Activated gamma-delta T cell treated with Interleukin-2 at 50 U/mL for 16 hours (primary cell): ENCODE measurements at regions not wholly inside any gene's neighbourhood (a gene's known extent, or its start where the extent isn't known, plus 50 kb on each side); places are given as distances from the start of the nearest gene placed in this dataset.

Source experiments
- DNase-seq: peaks from one replicate; pipeline ENCODE4 v3.0.0-alpha.2; 2020

DNA sequence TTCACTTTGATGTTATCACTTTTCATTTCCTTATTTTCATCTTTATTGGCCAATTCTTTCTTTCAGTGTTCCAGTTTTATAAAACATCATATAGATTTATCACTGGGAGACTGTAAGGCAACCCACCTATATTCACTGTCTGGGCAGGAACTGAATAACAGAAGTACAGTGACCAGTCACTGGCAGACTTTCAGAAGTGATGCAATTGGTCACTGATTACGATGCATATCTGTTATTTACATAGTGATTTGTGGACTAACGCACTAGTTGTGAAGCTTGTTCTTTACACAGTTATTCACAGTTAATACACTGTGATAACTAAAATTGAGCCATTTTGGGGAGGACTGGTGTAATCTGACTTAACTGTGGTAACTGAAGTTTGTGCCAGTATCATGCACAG, 190.2 kb upstream of the DPH6 start:
- no peak for DNase-seq

GRCh38 chr15:35737441-35737840, 191.5 kb upstream of the DPH6 start:
- DNase-seq: no peak

- no peak for DNase-seq
These were observed 192.4 kb upstream of the DPH6 start for GRCh38 chr15:35738370-35738769.

DNA sequence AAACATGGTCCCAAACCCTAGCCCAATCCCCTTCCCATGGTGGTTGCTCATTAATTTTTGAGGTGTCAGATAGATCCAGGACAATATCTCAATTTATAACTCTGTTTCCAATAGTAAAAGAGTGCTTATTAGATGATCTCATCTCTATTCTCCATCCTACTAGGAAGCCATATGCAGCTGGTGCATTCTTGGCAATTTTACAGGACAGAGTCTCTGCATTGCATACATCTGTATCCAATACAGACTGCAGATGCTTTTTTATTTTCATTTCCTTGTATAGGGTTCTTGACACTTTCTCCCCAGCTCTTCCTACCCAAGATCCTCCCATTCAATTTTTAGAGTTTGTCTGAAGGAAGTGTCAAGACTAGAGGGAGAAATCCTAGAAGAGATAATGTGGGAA, 194.8 kb upstream of the DPH6 start:
- DNase-seq: no peak

DNA sequence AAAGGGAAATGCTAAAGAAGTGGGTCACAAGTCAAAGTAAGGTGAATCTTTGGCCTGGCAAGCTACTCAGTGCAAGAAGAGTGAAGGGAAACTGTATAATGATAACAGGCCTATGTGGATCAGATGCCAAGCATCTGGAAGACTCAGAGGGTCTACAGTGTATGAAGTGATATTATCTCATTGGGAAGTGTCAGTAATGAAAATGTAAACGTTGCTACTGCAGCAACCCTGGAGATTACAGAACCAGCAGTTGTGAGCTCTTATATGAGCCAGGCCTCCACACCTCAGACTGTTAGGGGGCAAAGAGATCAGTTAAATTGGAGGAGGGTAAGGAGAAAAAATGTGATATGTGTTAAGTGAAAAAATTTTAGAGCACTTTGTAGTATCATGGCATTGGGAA, 195.4 kb upstream of the DPH6 start:
- DNase-seq: no peak

DNA sequence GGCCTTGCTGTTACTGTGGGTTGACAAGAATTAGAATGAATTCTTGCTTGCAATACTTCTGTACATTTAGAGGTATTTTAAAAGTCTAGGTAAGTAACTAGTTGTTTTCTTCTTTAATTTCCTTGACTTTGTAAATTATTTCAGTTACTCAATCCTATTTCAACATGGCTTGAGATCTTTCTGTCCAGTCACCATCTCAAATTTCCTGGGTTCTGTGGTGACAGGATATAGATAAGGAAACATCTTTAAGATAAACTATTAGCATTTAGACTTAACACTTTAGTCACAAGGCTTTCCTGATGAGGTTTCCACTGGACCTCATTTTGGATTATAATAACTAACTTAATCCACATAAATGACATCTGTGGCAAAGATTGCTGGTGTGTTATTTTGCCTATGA, 195.9 kb upstream of the DPH6 start:
- no peak for DNase-seq

- no peak for DNase-seq
These were observed 197.4 kb upstream of the DPH6 start for GRCh38 chr15:35743321-35743720.

DNA sequence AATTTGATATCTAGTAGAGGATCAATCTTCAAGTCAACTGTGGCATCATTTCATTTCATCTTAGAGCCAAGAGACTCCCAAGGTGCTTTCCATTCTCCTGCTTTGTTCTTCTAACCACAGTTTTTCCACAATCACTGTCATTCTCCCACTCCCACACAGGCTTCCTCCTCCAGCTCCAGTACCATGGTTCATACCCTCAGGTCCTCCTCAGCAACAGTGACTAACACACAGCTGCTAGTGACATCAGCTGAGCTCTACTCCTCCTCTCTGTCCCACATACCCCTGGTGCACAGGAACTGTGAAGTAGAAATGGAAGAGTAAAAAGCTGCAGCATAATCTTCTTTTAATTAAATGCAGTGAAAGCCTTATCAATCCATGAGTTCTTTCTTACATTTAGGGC, 200.2 kb upstream of the DPH6 start:
- DNase-seq: no peak

DNA sequence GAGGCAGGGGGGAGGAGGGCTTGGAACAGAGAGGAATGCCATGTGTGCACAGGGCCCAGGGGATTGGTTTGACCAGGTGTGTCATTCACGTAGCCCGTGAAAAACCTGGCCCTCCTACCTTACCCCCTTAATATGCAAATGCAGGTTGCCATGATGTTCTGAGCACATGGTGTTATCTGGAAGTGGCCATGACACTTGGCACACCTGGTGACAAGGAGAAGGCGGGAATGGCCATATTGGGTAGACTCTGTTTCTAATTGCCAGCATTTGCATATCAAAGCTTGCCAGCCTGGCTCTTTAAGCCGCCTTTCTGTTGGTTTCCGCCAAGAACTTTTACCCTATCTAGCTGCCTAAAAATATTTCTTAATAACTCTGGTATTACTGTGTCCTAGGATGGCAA, 202.1 kb upstream of the DPH6 start:
- DNase-seq: no peak

GRCh38 chr15:35750051-35750450, 204.1 kb upstream of the DPH6 start:
- no peak for DNase-seq

GRCh38 chr15:35751413-35752133, 205.6 kb upstream of the DPH6 start:
- DNase-seq: peak; percentile 4

- DNase-seq: no peak
These were observed 206.1 kb upstream of the DPH6 start for GRCh38 chr15:35752134-35752466.

DNA sequence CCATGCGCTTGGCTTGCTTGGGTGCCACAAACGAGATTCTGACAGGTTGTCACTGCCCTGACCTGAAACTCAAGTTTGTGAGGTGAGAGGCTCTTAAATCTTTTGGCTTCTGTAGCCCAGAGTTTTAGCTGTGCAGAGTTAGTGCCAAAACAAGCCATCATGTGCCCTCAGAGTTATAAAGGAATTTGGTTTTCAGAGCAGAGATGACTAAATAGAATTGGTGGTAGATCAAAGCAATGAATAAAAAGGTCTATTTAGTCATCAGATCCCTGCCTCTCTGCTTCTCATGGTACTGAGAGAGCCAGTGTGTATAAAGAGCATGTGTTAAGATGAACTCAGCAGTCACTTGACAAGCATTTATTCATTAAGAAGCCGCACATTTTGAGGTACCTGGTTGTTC, 207.5 kb upstream of the DPH6 start:
- DNase-seq: no peak

DNA sequence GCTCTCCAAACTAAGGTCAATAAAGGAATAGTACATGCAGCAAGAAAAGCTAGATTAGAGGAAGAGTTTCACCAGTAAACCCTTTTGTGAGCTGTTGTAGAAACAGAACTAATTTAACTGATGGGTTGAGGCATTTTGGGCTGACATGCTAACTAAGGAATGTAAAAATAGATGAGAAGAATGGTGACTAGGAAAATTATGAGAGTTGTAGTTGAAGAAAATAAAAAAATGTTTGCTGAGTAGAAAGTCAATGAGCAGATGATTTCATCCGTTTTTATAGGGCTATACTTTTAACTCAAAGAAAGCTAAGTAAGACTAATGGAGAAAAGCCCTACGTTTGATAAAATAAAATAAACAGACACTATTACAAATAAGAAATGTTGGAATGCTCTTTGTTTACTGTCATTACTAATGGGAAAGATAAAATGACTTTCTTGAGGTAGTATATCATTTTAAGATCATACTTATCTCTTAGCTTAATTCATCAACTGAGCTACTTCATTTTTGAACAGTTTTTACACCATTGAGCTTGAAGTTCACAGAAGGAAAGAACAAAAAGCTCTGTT, 209.4 kb upstream of the DPH6 start:
- DNase-seq: no peak

GRCh38 chr15:35756623-35757022, 210.7 kb upstream of the DPH6 start:
- no peak for DNase-seq

GRCh38 chr15:35757361-35757760, 211.4 kb upstream of the DPH6 start:
- DNase-seq: no peak

GRCh38 chr15:35757765-35758164, 211.8 kb upstream of the DPH6 start:
- no peak for DNase-seq

- no peak for DNase-seq
These were observed 218.9 kb upstream of the DPH6 start for GRCh38 chr15:35764661-35765519.

DNA sequence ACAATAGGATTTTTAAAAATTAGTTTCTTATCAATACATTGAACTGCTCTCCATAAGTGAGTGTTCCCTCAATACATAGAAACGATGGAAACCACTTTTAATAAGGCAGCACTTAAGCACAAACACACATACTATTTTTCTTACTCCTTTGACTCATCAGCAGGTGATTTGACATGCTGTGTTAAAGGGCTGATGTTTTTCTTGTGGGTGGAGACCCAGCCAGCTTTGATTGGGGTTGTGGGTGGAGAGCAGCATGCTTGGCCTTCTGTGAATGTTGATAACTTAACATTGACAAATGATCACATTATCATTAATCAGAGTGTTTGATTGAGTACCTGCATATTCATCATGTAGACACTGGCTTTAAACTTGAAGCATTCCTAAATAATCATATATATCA, 223.0 kb upstream of the DPH6 start:
- DNase-seq: no peak

DNA sequence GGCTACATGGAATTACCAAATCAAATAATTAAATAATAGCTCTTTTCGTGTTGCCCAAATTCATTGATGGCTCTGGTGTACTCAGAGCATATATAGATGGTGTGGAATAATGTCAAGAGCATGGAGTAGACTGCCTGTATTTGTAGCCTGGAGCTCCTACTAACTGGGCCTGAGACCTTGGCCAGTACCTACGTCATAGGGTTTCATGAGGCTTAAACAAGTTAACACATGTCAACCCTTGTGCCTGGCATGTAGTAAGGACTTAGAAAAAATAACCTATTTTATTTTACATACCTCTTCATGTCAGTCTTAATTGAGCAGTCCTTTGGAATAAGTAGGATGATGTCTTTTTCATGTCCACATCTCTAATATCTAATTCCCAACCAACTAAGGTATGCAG, 223.7 kb upstream of the DPH6 start:
- DNase-seq: no peak

- DNase-seq: no peak
These were observed 225.9 kb upstream of the DPH6 start for GRCh38 chr15:35771746-35772442.

DNA sequence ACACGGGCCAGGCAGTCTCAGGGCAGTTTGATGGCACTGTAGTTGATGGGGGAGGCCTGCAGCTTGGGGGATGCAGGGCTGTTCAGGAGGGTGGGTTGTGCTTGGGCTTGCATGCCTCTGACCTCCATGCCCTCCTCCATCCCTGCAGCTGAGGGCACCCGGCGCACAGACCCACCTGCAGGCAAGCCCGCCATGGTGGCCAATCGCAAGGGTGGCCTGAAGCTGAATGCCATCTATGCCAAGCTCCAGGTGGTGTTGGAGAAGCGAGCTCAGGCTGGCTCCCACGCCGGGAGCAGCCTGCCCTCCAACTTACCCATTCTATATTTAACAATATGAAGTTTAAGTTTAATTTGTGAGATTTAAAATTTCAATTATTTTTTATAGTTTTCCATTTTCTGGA, 228.7 kb upstream of the DPH6 start:
- no peak for DNase-seq

- DNase-seq: no peak
These were observed 229.5 kb upstream of the DPH6 start for GRCh38 chr15:35775471-35775870.

DNA sequence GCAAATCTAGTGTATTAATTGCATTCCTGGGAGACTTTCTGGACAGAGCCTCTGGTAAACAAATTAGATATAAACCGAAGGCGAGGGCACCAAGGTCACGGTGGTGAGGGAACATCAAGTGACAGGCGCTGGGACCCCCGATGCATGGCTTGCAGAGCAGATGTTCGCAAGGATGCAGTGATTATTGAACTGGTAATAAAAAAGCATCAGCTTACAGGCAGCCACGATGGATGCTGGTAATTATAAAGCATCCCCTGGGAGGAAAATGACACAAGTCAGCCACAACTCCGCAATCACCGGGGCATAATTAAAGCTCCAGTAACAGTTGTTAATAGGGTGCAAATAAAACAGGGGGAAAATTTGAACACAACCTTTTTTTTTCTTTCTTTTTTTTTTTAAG, 231.1 kb upstream of the DPH6 start:
- DNase-seq: no peak
